Ammon's horn (tissue), 1 donor: ENCODE measurements at regions not wholly inside any gene's neighbourhood (a gene's known extent, or its start where the extent isn't known, plus 50 kb on each side); places are given as distances from the start of the nearest gene placed in this dataset.
A peak's percentile ranks its signal among the peaks of the same experiment; 100 is the strongest.
"Not testable (repeated sequence)": the region's sequence is repeated elsewhere in the genome, so short reads cannot be mapped to it uniquely, and the experiment has no call there.

Experiments
- DNase-seq: peaks from one replicate; pipeline ENCODE4 v3.0.0-alpha.2; 2016; ENCODE audit warnings: low spot score

DNA sequence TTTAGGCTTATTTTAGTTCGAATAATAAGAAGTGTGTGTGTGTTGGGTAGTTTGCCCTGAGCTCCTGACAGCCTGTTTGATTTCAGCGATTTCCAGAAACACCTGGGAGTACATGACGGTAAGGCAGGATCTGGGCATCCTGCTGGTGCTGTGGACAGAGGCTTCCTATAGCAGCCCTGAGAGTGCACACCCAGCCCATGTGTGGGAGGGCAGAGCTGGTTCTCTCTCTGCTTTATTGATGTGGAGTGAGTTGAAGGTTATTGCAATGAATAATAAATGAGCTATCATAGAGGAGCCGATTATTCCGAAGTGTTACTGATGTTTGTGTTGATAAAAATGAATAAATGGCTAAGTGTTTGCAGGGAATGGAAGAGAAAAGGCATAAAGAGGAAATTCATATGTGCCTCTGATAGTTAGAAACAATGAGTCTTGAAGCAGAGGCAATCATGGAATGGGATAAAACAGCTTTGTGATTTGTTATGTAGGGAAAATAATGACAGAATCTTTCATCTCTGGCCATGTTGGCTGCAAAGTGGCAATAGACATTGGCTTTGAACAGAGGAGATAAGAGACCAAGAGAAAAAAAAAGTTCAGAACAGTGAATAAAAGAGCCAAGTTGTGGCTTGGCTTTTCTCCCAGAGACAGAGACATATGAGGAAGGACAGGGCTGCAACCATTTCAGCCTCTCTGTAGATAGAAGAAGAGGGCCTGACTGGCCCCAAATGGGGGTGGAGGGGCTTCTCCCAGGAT lies 166.2 kb upstream of the CHD6 start:
- DNase-seq = no peak

DNA sequence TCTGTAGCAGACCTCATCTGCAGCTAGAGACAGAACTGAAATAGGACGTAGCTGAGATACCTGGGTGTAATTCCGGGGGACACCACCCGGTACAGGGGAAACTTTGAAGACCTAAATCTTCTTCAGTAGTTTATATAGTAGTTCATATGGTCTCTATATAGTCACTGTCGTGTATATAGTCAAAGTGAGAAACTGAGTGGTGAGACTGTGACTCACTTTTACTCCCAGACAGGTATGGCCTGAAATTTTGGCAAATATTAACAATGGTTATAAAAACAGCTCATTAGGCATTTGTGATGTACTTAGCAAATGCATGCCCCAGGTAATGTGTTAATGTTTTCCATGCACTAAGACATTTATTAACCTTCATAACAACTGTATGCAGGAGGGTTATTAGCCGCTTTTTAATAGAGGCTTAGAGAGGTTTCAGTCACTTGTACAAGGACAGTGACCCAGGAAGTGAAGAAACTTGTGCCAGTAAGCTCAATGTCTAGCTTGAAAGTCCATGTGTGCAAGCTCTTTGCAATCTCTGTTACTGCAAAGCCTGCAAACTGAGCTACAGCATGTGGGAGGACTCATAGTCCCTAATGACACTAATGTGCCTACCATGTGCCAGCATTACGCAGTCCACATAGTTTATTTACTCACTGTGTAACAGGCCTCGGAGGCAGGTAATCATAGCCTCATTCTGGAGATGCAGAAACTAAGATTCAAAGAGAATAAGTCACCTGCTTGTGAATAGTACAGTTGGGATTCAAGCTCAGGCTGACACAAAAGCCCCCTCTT lies 165.4 kb upstream of the CHD6 start:
- DNase-seq = no peak

DNA sequence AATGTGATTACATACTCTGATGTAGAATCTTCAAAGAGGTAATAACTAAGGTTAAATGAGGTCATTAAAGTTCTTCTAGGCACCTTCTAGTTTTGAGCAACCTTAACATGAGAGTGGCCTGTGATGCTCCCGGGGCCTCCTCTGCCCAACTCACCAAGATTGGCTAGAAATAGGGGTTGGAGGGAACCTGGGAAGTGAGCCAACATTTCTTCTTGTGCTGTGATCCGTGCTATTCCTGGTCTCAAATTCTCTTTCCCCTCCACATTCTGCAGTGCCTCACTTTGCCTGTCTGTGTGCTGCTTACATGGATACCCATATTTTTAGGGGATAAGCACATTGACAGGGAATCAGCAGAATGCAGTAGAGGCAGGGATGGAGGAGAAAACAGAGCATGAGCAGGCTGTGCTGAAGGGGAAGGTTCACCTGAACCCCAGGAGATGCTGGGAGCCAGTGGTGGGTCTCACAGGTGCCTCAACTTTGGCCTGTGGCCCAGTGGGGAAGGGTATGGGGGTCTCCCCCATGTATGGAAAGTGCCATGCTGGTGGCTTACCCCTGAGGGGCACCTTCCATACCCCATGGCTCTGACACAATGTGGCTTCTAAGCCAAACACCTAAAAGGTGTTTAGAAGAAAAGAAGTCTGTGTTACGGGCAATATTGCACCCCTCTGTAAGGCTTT lies 164.7 kb upstream of the CHD6 start:
- no peak for DNase-seq

DNA sequence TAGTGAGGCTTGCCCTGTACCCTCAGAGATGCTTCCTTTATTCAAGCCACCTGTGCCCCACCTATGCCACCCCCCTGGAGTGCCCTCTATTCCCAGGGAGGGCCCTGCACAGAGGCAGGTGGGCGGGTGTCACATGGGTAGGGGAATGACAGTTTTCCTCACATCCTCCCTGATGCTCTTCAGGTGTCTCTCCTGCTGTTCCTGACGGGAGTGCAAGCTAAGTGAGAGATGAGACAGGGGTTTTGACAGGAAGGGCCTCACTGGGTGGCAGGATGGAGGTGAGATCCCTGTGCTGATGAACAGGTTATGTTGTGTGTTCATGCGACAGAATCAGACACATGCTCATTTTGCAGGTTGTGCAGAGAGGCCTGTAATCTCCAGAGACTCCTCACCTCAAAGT lies 164.1 kb upstream of the CHD6 start:
- no peak for DNase-seq

DNA sequence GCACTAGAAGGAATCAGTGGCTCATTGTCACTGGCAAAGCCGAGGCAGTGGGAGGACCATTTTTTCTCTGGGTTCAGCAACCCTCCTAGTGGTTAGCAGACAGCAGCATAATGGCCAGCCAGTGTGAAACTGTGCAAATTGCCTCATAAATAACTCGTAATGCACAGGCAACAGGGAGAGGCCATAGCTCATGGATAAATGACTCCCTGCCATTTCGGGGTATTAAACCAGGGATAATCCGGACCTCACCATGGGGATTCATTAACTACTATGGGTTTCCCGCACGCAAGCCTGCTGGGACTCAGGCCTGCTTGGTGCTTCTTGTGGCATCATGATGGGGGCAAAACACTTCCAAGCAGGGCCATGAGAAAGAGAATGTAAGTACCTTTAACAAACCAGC lies 158.2 kb upstream of the CHD6 start:
- no peak for DNase-seq

DNA sequence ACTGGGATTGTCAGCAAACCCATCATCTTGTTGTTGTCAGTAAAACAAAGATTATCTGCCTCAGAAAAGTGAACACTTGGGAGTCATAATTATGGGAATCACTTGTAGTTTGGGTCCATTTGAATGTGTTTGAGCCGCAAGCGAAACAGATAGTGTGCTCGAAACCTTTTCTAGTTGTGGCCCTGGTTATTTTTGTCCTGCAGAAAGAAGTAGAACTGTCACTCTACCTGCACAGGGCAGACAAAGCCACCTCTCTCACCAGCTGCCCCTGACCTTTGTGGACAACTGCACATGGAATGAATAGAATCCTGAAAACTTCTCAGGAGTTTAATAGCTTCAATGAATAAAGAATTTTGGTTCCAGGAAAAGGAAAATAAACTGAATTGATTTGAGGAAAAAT lies 156.1 kb upstream of the CHD6 start:
- DNase-seq = no peak

DNA sequence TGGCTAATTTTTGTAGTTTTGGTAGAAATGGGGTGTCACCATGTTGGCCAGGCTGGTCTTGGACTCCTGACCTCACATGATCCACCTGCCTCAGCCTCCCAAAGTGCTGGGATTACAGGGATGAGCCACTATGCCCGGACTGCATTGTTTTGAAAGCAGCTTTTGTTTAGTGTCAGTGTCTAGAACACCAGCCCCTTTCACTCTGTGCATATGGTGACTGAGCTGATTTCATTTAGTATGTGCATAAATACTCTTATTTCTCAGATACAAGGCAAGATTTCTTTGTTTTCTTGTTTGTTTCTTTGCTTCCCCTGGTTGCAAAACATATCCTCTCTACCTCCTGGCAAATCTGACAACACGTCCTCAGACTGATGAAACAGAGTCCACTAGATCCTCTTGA lies 152.8 kb upstream of the CHD6 start:
- DNase-seq = no peak

DNA sequence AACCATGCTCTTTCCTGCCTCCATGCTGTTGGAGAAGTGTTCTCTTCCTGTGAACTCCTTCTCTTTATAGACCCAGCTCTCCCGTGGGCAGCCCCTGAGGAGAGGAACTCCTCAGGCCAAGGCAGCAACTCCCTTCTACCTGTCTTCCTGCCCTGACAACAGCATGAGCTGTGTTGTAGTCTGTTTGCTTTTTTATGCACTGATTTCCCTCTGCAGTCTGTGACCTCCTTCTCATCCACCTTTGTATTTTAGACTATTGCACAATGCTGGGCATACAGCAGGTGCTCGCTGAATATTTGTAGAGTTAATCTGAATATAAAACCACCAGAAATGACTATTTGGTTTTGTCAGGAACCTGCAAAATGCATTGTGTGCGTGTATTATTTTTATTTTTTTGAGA lies 152.2 kb upstream of the CHD6 start:
- no peak for DNase-seq

DNA sequence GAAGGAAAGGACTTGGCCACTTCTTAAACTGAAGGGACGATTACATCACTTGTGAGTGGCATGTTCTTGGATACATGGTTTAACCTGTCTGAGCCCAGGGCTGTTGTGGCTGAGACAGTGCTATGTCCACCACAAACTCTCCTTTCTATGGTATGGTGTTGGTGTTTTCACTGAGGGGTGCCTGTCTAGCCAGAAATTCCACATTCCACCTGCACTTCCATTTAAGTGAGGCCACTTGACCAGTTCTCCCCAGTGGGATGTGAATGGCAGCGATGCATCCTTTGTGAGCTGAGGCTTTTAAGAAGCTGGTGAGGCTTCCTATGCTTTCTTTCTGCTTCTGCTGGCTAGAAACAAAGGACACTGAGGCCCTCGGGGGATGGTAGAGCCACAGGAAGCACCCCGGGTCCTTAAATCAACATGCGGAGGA lies 151.4 kb upstream of the CHD6 start:
- DNase-seq = no peak

DNA sequence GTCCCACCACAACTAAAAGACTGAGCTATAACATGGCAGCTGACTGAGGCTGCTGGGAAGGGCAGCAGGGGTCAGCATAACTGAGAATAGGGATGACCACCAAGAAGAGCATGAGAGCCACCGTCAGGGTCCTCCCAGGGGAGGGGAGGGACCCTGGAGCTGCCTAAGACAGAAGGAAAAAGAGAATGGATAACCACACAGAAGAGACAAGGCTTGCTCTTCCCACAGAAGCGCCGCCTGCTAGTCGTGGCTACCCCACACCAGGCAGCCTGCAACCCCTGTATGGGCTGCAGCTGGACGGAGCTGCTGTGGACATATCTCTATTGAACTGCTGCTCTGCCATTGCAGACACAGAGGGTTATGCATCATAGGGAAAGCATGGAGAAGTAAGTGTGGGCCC lies 132.0 kb upstream of the CHD6 start:
- no peak for DNase-seq

DNA sequence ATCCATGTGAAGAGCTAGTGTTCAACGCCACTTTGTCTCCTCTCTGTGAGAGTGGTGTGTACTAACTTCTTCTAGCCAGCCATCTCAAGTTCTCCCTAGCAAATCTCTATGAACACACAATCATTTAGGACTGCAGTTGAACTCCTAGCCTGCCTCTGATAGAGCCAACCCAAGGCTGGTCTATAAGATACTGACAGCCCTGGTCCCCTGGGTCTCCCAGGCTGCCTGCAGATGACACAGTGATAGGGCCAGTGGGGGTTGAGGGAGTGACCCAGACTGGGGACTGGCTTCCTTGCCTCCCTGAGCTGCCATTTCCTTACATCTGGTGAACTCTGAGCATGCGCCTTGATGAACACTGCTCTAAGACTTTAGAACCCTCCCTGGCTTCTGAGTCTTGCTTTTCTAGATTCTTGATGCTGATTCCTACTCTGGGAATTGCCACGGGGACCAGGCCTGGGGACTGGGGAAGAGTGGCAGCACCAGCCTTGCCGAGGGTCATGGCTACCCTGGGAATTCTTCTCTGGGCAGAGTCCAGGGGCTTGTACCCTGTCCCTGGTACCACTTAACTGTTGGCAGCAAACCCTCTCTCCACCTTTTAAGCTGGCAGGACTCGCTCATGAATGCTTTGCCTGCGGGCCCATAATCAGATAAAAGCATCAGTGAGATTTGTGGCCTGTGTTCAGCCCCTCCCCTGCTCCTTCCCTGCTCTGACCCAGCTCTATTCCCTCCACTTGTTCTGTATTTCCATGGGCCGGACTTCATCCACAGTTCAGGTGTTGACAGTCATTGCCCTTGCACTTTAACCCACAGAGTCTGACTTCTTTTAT lies 130.8 kb upstream of the CHD6 start:
- DNase-seq = no peak

DNA sequence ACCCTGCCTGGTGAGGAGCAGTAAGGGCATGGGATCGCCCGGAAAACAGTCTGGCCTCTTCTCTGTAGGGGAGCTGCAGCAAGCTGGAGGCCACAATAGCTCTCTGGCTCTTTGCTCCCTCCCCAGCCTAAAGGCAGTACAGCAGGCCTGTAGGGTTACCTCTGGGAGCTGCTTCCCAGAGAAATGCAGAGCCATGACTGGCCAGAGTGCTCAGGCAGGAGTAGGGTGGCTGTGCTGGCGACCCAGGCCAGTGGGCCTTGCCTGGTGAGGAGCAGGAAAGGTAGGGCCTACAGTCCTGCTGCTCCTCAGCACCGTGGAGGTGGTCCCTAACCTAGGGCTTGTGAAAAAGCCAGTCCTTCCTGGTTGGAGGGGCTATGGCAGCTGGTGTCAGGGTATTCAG lies 129.9 kb upstream of the CHD6 start:
- DNase-seq = no peak

DNA sequence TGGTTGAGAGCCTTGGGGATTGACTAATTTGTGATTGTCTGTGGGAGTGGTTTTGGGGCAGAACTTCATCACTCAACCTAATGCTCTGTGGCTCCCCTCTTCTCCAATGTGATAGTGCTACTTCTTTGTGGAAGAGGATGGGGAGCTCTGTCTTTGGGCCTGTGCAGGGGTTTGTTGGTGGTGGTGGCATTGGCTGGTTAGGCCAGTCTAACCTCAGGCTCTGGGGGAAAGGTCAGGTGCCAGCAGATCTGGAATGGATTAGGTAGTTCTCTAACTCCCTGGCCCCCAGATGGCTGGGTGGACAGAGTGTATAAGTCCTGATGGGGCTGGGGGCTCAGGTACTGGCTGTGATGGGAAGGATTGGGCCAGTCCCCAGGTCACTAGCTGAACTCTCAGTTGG lies 129.0 kb upstream of the CHD6 start:
- DNase-seq = no peak

DNA sequence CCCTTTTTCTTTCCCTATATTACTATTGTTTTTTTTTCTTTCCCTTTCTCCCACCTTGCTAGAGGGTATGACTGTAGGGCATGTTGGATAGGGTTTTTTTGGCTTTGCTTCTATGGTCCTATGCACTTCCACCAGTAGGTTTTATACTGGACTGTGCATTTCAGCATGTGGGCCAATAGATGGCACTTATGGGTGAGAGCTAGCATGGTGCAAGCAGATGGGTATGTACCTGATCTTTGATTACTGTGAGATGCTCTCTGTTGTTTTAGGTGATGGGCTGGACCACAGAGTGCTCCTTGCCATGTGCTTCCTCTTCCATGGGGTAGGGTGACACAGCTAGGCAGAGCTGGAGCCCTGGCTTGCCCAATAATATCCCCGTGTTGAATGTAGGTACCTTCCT lies 128.5 kb upstream of the CHD6 start:
- no peak for DNase-seq

DNA sequence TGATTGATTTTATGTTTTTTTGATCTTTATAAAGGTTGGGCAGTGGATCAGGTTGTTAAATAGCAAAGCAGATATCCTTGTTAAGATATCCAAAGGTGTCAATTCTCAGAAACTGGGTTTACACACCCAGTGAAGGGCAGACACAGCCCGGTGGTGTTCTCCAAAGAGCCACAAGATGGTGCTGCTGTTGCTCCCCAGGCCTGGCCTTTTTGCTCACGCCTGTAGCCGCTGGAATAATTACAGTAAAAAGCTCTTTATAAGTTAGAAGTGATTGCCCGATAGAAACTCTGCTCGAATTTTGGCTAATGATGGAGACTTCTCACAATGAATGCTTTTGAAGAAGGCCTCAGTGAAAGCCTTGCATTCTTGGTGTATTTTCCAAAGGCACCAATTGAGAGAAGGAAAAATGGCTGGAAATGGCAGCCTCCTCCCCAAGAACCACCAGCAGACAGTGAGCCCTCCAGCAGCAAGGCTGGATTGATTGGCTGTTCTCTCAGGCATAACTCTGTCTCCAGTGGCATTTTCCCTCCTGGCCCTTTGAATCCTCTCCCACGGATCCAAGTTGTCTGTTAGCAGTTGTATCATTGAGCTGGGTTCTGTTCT lies 120.5 kb upstream of the CHD6 start:
- peak; percentile 77 for DNase-seq

DNA sequence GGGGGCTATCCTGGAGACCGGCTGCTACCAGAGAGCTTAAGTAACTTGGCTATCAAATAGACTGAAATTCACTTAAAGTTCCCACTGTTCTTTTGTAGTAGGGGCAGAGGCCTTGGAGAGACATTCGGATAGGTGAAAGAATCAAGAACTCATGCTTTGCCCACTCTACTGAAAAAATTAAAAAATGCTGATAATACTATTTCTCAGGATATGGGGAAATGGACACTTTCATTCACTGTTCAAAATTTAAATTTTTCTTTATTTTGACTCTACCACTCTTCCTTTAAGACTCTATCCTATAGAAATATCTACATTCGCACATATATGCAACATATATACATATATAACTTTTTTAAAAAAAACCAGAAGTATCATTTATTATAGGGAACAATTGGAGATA lies 117.8 kb upstream of the CHD6 start:
- no peak for DNase-seq

DNA sequence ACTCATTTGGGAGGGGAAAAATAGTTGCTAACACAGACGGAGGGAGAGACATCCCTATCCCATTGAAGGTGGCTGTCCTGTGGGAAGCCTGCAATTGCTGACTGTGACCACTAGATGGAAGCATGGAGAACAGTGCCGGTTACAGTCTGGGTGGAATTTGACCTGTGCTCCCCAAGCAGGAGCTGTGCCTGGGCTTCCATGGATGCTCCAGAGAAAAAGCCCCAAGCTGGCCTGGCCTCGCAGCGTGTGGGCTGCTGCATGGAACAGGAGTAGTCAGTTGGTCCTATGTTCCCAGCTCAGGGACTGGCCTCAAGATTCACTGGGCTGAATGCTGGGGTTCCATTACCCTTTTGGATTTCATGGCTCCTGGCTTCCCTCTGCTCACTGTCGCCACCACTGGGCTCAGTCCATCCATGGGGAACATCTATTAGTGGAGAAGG lies 116.3 kb upstream of the CHD6 start:
- peak; percentile 32 for DNase-seq

DNA sequence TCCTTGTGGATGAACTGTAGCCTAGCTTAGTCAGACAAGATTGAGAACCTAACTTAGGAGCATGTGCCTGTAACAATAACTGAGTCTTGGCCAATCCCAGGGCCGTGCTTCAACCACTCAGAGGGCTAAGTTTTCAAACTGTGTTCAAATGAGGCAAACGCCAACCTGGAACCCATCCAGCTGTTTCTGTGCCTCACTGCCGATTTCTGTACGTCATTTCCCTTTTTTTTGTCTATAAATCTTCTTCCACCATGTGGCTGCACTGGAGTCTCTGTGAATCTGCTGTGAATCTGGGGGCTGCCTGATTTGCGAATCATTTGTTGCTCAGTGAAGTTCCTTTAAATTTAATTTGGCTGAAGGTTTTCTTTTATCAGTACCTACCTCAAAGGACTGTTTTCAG lies 115.0 kb upstream of the CHD6 start:
- no peak for DNase-seq

DNA sequence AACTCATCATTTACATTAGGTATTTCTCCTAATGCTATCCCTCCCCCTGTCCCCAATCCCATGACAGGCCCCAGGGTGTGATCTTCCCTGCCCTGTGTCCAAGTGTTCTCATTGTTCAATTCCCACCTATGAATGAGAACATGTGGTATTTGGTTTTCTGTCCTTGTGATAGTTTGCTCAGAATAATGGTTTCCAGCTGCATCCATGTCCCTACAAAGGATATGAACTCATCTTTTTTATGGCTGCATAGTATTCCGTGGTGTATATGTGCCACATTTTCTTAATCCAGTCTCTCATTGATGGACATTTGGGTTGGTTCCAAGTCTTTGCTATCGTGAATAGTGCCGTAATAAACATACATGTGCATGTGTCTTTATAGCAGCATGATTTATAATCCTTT lies 113.0 kb upstream of the CHD6 start:
- DNase-seq = not testable (repeated sequence)

DNA sequence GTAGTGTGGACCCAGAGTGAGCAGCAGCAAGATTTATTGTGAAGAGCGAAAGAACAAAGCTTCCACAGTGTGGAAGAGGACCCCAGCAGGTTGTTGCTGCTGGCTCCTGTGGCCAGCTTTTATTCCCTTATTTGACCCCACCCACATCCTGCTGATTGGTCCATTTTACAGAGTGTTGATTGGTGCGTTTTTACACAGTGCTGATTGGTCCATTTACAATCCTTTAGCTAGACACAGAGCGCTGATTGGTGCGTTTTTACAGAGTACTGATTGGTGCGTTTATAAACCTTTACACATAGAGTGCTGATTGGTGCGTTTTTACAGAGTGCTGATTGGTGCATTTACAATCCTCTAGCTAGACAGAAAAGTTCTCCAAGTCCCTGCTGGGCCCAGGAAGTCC lies 109.5 kb upstream of the CHD6 start:
- DNase-seq = not testable (repeated sequence)

DNA sequence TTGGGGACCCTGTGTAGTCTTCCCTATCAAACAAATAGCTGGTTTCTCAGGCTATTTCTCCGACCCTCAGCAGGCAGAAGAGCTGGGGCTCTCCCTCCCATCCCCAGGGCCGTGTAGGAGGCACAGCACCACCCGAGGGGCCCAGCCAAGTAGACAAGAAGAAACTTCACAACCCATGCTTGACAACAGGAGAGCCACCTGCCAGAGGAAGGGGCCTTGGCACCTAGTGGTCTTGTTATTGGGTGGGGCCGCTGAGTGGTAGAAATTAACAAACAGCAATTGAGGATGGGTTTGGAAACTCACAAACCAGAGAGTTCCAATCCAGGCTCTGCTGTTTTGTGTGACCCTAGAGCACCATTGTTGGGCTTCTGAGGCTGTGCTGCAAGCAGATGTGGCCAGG lies 108.5 kb upstream of the CHD6 start:
- DNase-seq = no peak

DNA sequence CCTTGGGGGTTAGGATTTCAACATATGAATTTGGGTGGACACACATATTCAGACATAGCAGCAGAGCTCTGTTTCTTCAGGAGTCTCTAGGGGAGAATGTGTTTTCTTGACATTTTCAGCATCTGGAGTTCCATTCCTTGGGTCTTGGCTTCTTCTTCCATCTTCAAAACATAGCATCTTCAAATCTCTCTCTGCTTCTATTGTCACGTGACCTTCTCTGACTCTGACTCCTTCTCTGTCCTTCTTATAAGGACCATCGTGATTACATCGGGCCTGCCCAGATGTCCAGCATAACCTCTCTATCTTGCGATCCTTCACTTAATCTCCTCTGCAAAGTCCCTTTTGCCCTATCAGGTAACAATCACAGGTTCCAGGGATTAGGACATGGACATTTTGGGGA lies 101.0 kb upstream of the CHD6 start:
- no peak for DNase-seq
